Cardiac muscle cell (in vitro differentiated cells and primary cell): ENCODE measurements at regions not wholly inside any gene's neighbourhood (a gene's known extent, or its start where the extent isn't known, plus 50 kb on each side); places are given as distances from the start of the nearest gene placed in this dataset.

Experiments used
- DNase-seq, 2 donors: peaks; one replicate each; pipeline versions ENCODE4 v3.0.0 to v3.0.0-alpha.2; 2010 to 2017; ENCODE audit warnings: low read depth in 1 of 2, low spot score in 1 of 2
- H3K27ac ChIP-seq: fragments of 200-600 bp; sonication (generic); 2 replicates; pipeline ENCODE4 v1.5.1; 2016
- H3K27me3 ChIP-seq: fragments of 200-600 bp; sonication (generic); 2 replicates; pipeline ENCODE4 v1.6.0; 2016; ENCODE audit warnings: control low read depth
- H3K36me3 ChIP-seq: fragments of 200-600 bp; sonication (generic); 2 replicates; pipeline ENCODE4 v1.5.1; 2016; ENCODE audit warnings: control low read depth
- H3K4me1 ChIP-seq: fragments of 200-600 bp; sonication (generic); 2 replicates; pipeline ENCODE4 v1.8.1; 2017; ENCODE audit warnings: low read depth, mild to moderate bottlenecking, mixed run types
- H3K4me3 ChIP-seq: fragments of 200-600 bp; sonication (generic); 2 replicates; pipeline ENCODE4 v1.5.1; 2016; ENCODE audit warnings: mild to moderate bottlenecking
- H3K9me3 ChIP-seq: fragments of 200-600 bp; sonication (generic); 2 replicates; pipeline ENCODE4 v1.5.1; 2017; ENCODE audit warnings: low read depth, mild to moderate bottlenecking, control low read depth
- TF ChIP-seq, protein P1 (sequence below): IDR thresholded peaks from 2 replicates; pipeline ENCODE4 v1.5.1; 2012; ENCODE audit warnings: low read depth, mild to moderate bottlenecking, low read length

DNA sequence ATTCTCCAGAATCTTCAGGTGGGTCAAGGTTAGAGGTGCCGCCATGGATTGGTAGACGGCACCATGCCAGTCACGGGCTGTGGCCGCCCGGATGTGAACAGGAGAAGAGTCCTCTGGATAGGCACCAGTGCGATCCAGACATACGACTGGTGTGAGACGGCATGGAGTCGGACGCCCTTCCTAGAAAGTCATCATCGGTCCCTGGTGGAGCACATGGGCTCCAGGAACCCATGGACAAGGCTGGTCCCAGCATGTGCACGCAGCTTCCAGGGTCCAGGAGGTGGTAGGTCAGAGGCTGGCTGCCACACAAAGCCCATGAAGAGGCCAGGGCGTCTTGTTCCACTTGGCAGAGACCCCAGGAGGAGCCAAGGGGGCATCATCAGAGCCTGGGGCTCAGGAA, 276.1 kb upstream of the LRRC3B start:
- no peaks in the 10 kb centered on the region for H3K4me1 ChIP-seq
- H3K9me3 ChIP-seq, result no peaks in the 10 kb centered on the region
- DNase-seq, result no peak
- H3K27me3 ChIP-seq, result no peaks in the 10 kb centered on the region
- H3K36me3 ChIP-seq, result no peaks in the 10 kb centered on the region
- H3K27ac ChIP-seq, result no peak overlapping the region
- no peak overlapping the region for H3K4me3 ChIP-seq
- TF ChIP-seq, protein P1, sequence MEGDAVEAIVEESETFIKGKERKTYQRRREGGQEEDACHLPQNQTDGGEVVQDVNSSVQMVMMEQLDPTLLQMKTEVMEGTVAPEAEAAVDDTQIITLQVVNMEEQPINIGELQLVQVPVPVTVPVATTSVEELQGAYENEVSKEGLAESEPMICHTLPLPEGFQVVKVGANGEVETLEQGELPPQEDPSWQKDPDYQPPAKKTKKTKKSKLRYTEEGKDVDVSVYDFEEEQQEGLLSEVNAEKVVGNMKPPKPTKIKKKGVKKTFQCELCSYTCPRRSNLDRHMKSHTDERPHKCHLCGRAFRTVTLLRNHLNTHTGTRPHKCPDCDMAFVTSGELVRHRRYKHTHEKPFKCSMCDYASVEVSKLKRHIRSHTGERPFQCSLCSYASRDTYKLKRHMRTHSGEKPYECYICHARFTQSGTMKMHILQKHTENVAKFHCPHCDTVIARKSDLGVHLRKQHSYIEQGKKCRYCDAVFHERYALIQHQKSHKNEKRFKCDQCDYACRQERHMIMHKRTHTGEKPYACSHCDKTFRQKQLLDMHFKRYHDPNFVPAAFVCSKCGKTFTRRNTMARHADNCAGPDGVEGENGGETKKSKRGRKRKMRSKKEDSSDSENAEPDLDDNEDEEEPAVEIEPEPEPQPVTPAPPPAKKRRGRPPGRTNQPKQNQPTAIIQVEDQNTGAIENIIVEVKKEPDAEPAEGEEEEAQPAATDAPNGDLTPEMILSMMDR, result no peak

DNA sequence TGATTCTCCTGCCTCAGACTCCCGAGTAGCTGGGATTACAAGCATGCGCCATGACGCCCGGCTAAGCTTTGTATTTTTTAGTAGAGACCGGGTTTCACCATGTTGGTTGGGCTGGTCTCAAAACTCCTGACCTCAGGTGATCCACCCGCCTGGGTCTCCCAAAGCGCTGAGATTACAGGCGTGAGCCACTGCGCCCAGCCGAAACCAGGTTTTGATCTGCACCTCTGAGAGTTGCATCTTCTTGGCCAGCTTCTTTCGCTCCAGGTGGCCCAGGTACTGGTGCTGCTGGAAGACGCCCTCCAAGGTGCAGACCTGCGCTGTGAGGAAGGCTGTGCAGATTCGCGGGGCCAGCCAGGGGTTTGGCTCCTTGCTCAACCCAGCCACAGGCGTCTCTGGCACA, 275.4 kb upstream of the LRRC3B start:
- Histone ChIP-seq H3K27me3 (no peaks in the 10 kb centered on the region), H3K27ac (no peak overlapping the region), H3K4me1 (no peaks in the 10 kb centered on the region), H3K36me3 (no peaks in the 10 kb centered on the region), H3K9me3 (no peaks in the 10 kb centered on the region), H3K4me3 (no peak overlapping the region)
- DNase-seq, result no peak
- TF ChIP-seq, protein P1, result no peak

DNA sequence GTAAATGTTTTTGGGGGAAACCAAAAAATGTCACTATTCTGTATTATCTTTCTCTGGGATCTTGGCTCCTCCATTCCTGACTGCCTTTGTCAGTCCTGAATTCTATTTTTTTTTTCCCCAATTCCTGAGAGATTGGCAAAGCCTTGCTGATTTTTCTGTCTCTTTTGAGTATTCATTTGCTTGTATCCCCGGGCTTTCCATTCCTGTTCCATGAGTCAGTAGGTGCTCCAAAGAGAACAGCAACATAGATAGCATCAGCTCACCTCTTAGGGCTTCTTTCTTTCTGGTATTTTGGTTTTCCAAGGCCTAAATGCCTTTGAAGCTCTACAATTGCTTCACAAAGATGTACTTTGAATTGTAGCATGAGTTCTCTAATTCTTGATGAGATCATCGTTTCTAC, 271.7 kb upstream of the LRRC3B start:
- no peak overlapping the region for H3K27ac ChIP-seq
- no peak for DNase-seq

DNA sequence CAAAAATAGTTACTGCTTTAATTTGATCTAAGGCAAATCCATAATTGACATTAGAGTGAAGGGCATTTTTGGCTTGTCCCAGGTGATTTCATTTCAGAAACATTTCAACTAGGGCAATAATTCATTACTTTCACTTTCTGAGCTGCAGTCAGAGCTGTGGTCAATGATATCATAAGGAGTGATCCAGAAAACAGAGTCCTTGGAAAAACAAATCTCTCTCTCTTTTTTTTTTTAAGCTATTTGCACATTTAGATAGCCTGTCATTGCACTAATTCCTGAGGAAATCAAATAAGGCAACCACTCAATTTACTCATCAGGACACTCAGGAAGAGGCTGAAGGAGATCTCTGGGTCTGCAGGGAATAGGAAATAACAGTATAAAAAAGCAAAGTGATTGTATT, 269.5 kb upstream of the LRRC3B start:
- Histone ChIP-seq H3K27ac (no peak overlapping the region), H3K4me3 (no peak overlapping the region), H3K27me3 (no peaks in the 10 kb centered on the region), H3K9me3 (no peaks in the 10 kb centered on the region), H3K36me3 (no peaks in the 10 kb centered on the region), H3K4me1 (no peaks in the 10 kb centered on the region)
- DNase-seq, result no peak
- TF ChIP-seq, protein P1, result no peak

More for the DNA sequence above, 271.7 kb upstream of the LRRC3B start:
- no peaks in the 10 kb centered on the region for H3K4me1 ChIP-seq
- no peaks in the 10 kb centered on the region for H3K36me3 ChIP-seq
- H3K9me3 ChIP-seq, result no peaks in the 10 kb centered on the region
- H3K4me3 ChIP-seq, result no peak overlapping the region
- H3K27me3 ChIP-seq, result no peaks in the 10 kb centered on the region
- TF ChIP-seq, protein P1, result no peak

DNA sequence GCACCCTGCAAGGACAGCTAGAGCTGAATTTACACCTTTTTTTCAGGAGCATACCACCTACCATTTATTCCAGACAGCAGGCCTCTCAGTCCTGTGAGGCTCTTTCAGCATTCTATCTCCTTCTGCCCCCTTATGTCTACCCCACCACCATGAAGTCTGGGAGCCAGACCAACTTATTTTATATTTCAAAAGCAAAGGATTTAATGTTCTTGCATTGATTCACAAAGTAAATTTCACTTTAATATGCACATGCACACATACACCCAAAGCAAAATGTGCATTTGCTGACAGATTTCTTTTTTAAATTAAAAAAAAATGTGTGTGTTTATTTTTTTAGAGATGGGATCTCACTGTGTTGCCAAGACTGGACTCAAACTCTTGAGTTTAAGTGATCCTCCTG, 264.2 kb upstream of the LRRC3B start:
- no peaks in the 10 kb centered on the region for H3K9me3 ChIP-seq

More for the DNA sequence above, 264.2 kb upstream of the LRRC3B start:
- Histone ChIP-seq H3K4me3 (no peak overlapping the region), H3K36me3 (no peaks in the 10 kb centered on the region), H3K27me3 (no peaks in the 10 kb centered on the region), H3K4me1 (no peaks in the 10 kb centered on the region), H3K27ac (no peak overlapping the region)
- DNase-seq, result no peak
- TF ChIP-seq, protein P1, result no peak
